ENCODE measurements at regions not wholly inside any gene's neighbourhood (a gene's known extent, or its start where the extent isn't known, plus 50 kb on each side); places are given as distances from the start of the nearest gene placed in this dataset.

DNA sequence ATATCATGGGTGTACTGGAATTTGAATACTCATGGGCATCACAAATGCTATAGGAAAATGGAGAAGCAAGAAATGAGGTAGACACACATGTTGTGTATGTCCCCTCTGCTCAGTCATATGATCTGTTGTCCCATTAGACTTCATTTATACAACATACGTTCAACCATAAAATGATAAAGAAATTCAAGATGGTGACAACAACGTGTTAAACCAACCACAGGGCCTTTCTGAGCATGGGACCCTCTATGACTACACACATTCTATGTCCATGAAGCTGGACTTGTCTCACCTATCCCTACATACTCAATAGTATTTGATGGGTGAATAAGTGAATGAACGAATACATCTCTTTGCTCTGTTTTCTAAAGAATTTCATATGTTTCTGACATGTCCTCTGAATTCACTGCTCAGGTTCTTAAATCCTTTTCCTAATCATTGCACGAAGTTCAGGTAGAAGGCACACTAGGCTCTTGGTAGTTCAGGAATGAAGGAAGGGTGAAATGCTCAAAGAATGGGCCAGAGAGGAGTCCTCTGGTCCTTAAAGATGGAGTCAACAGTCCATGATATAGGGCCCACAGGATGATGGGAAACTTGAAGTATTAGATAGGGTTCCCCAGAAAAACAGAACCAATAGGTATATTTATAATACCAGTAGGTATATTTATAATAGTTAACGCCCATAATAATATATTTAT, 105.7 kb upstream of the PPM1H start:
- Histone ChIP-seq H3K9me3 (ENCODE audit: control insufficient read depth, insufficient read depth, low read depth, low read length) (no peaks in the 10 kb centered on the region), H3K4me1 (ENCODE audit: control insufficient read depth, insufficient read depth, low read length) (0 out of 2 replicates have a peak, but pooled peaks cover 9% of the 10 kb centered on the region), H3K4me3 (ENCODE audit: low read depth, low read length) (no peak overlapping the region), H3K36me3 (ENCODE audit: control insufficient read depth in 2 of 2, insufficient read depth in 1 of 2, low read length in 2 of 2) (no peaks in the 10 kb centered on the region), H3K27ac (ENCODE audit: extremely low read depth, low read depth, low read length) (no peak overlapping the region)
- TF ChIP-seq ZNF214 (tag by site-specific recombination; IDR thresholded peaks at IDR 0.05; ENCODE audit: borderline replicate concordance): no peak
- TF ChIP-seq, protein P1, sequence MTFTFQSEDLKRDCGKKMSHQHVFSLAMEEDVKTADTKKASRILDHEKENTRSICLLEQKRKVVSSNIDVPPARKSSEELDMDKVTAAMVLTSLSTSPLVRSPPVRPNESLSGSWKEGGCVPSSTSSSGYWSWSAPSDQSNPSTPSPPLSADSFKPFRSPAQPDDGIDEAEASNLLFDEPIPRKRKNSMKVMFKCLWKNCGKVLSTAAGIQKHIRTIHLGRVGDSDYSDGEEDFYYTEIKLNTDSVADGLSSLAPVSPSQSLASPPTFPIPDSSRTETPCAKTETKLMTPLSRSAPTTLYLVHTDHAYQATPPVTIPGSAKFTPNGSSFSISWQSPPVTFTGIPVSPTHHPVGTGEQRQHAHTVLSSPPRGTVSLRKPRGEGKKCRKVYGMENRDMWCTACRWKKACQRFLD (tag by site-specific recombination; IDR thresholded peaks at IDR 0.05): no peak
- no peak for TF ChIP-seq ZNF121 (tag by site-specific recombination; IDR thresholded peaks at IDR 0.05)
- TF ChIP-seq ZNF394 (tag by site-specific recombination; IDR thresholded peaks at IDR 0.05; ENCODE audit: borderline replicate concordance): no peak
- ChIA-PET CTCF (interaction anchor here (0.6 to 1.5 kb wide), 2 partner anchors 11 to 29 kb away, joined by 3 read pairs; no protein-coding TSS in a partner anchor), POLR2A (no interaction called here)

DNA sequence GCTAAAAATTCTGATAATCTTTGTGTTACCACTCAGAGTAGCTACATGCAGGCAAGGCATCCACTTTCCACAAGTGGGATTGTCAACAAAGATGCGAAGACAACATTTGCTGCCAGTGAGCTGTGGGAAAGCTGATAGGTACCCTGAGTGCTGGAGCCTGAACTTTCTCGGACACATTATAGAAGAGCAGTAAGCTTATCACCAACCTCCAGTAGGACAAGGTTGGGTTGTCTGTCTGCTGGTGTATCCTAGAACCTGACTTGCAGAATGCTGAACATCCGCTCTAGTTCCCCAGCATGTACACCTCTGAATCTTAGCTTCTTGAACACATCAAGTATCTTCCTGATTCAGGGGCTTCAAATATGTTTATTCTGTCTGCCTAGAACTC, 103.8 kb upstream of the PPM1H start:
- POLR2A ChIA-PET: no interaction called here
- Histone ChIP-seq H3K4me1 (ENCODE audit: control insufficient read depth, insufficient read depth, low read length) (0 out of 2 replicates have a peak, but pooled peaks cover 9% of the 10 kb centered on the region), H3K27ac (ENCODE audit: extremely low read depth, low read depth, low read length) (no peak overlapping the region), H3K36me3 (ENCODE audit: control insufficient read depth in 2 of 2, insufficient read depth in 1 of 2, low read length in 2 of 2) (no peaks in the 10 kb centered on the region), H3K4me3 (ENCODE audit: low read depth, low read length) (no peak overlapping the region), H3K9me3 (ENCODE audit: control insufficient read depth, insufficient read depth, low read depth, low read length) (no peaks in the 10 kb centered on the region)
- CTCF ChIA-PET: no interaction called here
- TF ChIP-seq ZNF266 (tag by site-specific recombination; IDR thresholded peaks at IDR 0.05; ENCODE audit: low read depth): no peak
- TF ChIP-seq, protein P2, sequence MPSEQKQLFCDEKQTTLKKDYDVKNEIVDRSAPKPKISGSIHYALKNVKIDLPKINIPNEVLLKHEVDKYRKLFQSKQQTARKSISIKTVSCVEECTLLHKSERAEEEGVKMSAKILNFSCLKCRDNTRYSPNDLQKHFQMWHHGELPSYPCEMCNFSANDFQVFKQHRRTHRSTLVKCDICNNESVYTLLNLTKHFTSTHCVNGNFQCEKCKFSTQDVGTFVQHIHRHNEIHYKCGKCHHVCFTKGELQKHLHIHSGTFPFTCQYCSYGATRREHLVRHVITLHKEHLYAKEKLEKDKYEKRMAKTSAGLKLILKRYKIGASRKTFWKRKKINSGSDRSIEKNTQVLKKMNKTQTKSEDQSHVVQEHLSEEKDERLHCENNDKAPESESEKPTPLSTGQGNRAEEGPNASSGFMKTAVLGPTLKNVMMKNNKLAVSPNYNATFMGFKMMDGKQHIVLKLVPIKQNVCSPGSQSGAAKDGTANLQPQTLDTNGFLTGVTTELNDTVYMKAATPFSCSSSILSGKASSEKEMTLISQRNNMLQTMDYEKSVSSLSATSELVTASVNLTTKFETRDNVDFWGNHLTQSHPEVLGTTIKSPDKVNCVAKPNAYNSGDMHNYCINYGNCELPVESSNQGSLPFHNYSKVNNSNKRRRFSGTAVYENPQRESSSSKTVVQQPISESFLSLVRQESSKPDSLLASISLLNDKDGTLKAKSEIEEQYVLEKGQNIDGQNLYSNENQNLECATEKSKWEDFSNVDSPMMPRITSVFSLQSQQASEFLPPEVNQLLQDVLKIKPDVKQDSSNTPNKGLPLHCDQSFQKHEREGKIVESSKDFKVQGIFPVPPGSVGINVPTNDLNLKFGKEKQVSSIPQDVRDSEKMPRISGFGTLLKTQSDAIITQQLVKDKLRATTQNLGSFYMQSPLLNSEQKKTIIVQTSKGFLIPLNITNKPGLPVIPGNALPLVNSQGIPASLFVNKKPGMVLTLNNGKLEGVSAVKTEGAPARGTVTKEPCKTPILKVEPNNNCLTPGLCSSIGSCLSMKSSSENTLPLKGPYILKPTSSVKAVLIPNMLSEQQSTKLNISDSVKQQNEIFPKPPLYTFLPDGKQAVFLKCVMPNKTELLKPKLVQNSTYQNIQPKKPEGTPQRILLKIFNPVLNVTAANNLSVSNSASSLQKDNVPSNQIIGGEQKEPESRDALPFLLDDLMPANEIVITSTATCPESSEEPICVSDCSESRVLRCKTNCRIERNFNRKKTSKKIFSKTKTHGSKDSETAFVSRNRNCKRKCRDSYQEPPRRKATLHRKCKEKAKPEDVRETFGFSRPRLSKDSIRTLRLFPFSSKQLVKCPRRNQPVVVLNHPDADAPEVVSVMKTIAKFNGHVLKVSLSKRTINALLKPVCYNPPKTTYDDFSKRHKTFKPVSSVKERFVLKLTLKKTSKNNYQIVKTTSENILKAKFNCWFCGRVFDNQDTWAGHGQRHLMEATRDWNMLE (tag by site-specific recombination; conservative IDR thresholded peaks at IDR 0.05; ENCODE audit: low read depth): no peak
- TF ChIP-seq ZEB2 (tag by site-specific recombination; IDR thresholded peaks at IDR 0.05): no peak
- TF ChIP-seq, protein P3, sequence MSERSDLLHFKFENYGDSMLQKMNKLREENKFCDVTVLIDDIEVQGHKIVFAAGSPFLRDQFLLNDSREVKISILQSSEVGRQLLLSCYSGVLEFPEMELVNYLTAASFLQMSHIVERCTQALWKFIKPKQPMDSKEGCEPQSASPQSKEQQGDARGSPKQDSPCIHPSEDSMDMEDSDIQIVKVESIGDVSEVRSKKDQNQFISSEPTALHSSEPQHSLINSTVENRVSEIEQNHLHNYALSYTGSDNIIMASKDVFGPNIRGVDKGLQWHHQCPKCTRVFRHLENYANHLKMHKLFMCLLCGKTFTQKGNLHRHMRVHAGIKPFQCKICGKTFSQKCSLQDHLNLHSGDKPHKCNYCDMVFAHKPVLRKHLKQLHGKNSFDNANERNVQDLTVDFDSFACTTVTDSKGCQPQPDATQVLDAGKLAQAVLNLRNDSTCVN (tag by site-specific recombination; optimal IDR thresholded peaks at IDR 0.05): no peak
- TF ChIP-seq ZNF16 (tag by site-specific recombination; IDR thresholded peaks at IDR 0.05; ENCODE audit: low read depth): no peak
- no peak for TF ChIP-seq TCF7L2 (IDR thresholded peaks at IDR 0.05; ENCODE audit: borderline replicate concordance, low read depth, low read length)
- TF ChIP-seq GLI4 (tag by site-specific recombination; IDR thresholded peaks at IDR 0.05): no peak
- no peak for TF ChIP-seq ZNF335 (tag by site-specific recombination; conservative IDR thresholded peaks at IDR 0.05)
- no peak for TF ChIP-seq ZNF114 (tag by site-specific recombination; IDR thresholded peaks at IDR 0.05)
- TF ChIP-seq SALL2 (tag by site-specific recombination; IDR thresholded peaks at IDR 0.05; ENCODE audit: borderline replicate concordance): no peak
- no peak for TF ChIP-seq SP3 (tag by site-specific recombination; IDR thresholded peaks at IDR 0.05)
- no peak for TF ChIP-seq ZNF48 (tag by site-specific recombination; IDR thresholded peaks at IDR 0.05)
- TF ChIP-seq ZNF239 (tag by site-specific recombination; IDR thresholded peaks at IDR 0.05): no peak
- TF ChIP-seq, protein P4, sequence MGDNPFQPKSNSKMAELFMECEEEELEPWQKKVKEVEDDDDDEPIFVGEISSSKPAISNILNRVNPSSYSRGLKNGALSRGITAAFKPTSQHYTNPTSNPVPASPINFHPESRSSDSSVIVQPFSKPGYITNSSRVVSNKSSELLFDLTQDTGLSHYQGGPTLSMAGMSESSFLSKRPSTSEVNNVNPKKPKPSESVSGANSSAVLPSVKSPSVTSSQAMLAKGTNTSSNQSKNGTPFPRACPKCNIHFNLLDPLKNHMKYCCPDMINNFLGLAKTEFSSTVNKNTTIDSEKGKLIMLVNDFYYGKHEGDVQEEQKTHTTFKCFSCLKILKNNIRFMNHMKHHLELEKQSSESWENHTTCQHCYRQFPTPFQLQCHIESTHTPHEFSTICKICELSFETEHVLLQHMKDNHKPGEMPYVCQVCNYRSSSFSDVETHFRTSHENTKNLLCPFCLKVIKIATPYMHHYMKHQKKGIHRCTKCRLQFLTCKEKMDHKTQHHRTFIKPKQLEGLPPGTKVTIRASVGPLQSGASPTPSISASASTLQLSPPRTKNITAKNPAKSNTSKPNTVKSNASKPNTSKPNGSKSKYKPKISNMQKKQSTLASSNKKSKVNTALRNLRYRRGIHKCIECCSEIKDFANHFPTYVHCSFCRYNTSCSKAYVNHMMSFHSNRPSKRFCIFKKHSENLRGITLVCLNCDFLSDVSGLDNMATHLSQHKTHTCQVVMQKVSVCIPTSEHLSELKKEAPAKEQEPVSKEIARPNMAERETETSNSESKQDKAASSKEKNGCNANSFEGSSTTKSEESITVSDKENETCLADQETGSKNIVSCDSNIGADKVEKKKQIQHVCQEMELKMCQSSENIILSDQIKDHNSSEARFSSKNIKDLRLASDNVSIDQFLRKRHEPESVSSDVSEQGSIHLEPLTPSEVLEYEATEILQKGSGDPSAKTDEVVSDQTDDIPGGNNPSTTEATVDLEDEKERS (tag by site-specific recombination; IDR thresholded peaks at IDR 0.05): no peak
- TF ChIP-seq ZNF394 (tag by site-specific recombination; IDR thresholded peaks at IDR 0.05; ENCODE audit: borderline replicate concordance): no peak
- TF ChIP-seq ZNF146 (tag by site-specific recombination; IDR thresholded peaks at IDR 0.05): no peak
- no peak for TF ChIP-seq ZNF211 (tag by site-specific recombination; IDR thresholded peaks at IDR 0.05; ENCODE audit: low read depth)
